ENCODE measurements at regions not wholly inside any gene's neighbourhood (a gene's known extent, or its start where the extent isn't known, plus 50 kb on each side); places are given as distances from the start of the nearest gene placed in this dataset.
"Not testable (repeated sequence)": the region's sequence is repeated elsewhere in the genome, so short reads cannot be mapped to it uniquely, and the experiment has no call there.

DNA sequence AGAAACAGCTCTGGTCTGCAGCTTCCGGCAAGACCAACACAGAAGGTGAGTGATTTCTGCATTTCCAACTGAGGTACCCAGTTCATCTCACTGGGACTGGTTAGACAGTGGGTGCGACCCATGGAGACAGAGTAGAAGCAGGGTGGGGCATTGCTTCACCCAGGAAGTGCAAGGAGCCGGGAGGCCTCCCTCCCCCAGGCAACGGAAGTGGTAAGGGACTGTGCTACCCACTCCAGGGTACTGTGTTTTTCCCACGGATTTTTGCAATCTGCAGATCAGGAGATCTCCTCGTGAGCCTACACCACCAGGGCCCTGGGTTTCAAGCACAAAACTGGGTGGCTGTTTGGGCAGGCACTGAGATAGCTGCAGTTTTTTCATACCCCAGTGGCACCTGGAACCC, 929.9 kb downstream of the SLITRK1 start:
- intact Hi-C loops (cut with DNase I); ATAC-seq; DNase-seq: not testable (repeated sequence)

DNA sequence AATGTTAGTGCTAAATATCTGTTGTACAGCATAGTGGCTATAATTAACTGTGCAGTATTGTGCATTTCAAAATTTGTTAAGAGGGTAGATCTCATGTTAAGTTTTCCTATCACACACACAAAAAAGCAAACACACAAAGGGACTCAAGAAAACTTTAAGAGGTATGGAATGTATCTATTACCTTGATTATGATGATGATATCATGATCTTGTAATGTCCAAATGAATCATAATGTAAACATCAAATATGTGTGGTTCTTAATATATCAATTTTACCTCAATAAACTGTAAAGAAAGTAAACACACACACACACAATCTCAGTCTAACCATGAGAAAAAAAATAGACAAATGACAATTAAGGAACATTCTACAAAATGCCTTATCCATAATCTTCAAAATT, 934.6 kb downstream of the SLITRK1 start:
- intact Hi-C loops (cut with DNase I) = no loop called here
- no peak for DNase-seq
- ATAC-seq = no peak

- no peak for DNase-seq
- no peak for ATAC-seq
- intact Hi-C loops (cut with DNase I) = no loop called here
Measured at GRCh38 chr13:82947191-82947621, 935.1 kb downstream of the SLITRK1 start.

GRCh38 chr13:82938644-82939043, 943.6 kb downstream of the SLITRK1 start:
- DNase-seq (no peak), ATAC-seq (no peak)
- intact Hi-C loops (cut with DNase I) = no loop called here

DNA sequence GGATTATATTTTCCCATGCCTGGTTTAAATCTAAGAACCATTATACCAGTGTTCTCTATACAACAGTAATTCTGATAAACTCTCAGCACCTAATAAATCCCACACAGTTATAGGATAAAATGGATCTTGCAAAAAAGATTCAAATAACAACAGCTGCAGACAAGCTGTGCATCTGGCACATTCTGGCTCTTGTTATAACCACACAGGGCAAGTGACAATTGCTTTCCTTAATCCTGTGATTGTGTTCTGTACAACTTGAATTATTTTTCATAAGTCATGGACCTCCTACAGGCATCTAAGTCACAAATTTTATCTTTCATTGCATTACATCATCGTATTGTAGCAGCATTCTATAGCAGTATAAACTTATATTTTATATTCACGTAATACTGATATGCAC, 948.3 kb downstream of the SLITRK1 start:
- intact Hi-C loops (cut with DNase I) = no loop called here
- DNase-seq (no peak), ATAC-seq (no peak)

DNA sequence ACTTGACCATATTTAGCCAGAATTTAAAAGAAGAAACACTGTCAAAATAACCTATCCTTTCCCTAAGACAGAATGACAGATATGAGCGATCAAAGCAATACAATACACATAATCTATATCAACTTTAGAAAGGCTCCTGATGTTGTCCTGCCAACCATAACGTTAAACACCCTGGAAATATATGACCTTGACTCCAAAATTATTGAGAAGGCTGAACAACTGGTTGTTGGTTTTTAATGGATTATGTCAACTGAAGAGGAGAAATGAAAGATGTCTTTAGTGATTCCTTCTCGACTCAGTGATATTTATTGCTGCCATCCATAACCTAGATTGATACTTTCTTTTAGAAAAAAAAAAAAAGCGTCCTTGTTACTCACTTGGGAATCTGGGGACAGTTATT, 957.2 kb downstream of the SLITRK1 start:
- DNase-seq (no peak), ATAC-seq (no peak)
- intact Hi-C loops (cut with DNase I) = no loop called here

- ATAC-seq (no peak), DNase-seq (no peak)
- intact Hi-C loops (cut with DNase I) = no loop called here
Measured at GRCh38 chr13:82917984-82918383, 964.3 kb downstream of the SLITRK1 start.

DNA sequence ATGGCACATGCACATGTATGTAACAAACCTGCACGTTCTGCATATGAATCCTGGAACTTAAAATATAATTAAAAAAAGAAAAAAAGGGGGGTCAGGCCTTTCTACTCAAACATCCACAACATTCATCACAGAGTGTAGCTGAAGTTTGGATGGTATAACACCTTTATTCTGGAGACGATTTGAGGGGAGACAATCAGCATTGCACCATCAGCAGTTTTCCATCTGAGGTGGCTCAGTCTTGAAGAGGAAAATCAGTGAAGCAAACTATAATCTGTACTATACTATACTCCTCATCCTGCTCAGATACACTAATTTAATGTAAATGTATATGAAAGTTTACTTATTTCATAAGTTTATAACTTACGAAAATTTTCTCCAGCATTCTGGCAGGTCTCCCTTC, 969.7 kb downstream of the SLITRK1 start:
- ATAC-seq (no peak), DNase-seq (no peak)
- intact Hi-C loops (cut with DNase I) = no loop called here

- no peak for DNase-seq
- no peak for ATAC-seq
- intact Hi-C loops (cut with DNase I) = no loop called here
Measured at GRCh38 chr13:82905071-82905470, 977.2 kb downstream of the SLITRK1 start.

DNA sequence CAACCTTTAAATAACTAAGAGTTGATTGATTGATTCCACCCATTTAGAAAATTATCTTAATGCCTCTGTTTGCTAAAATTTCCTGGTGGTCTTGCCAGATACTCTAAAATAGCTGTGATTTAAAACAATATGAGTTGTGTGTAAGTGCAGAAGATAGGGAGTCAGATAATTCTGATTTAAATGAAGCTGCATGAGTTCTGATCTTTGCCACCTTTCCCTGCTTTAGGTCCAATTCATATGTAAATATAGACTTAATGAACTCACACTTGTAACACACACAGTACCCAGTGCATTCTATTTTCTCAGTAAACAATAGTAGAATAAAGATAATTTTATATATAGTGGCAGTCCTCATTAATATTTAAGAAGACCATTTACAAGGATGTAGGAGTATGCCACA, 981.8 kb downstream of the SLITRK1 start:
- DNase-seq (no peak), ATAC-seq (no peak)
- intact Hi-C loops (cut with DNase I) = no loop called here

DNA sequence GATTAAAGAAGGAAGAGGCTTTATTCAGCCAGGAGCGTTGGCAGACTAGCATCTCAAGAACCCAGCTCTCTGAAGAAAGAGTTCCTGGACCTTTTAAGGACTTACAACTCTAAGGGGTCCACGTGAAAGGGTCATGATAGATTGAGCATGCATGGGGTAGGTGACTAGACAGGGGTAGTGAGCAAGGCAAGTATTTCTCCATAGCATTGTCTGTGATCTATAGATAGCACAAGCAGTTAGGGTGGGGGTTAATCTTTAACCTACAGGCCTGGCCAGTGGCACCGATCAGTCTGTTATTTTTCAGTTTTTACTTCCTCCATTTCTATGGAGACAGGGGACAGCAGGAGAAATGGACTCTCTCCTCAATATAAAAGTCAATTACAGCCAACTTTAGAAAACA, 983.7 kb downstream of the SLITRK1 start:
- no peak for DNase-seq
- intact Hi-C loops (cut with DNase I) = no loop called here
- ATAC-seq = no peak

DNA sequence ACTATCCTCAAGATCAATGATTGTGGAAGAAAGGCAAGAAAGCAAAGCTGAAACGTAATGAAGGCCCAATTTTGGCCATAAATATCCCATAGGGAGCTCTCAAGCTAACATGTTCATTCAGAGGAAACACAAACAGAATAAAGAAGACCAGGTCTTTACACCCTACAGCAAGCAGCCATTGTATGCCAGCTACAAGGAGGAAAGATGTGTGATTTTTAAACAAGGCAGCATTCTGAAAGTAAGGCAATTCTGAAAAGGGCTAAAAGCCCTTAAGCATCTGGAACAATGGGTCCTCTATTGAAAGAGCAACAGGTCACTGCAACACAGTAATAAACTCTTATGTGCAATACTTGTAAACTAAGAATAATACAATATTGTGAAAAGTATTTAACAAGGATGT, 1002.4 kb downstream of the SLITRK1 start:
- intact Hi-C loops (cut with DNase I) = no loop called here
- ATAC-seq (no peak), DNase-seq (no peak)

DNA sequence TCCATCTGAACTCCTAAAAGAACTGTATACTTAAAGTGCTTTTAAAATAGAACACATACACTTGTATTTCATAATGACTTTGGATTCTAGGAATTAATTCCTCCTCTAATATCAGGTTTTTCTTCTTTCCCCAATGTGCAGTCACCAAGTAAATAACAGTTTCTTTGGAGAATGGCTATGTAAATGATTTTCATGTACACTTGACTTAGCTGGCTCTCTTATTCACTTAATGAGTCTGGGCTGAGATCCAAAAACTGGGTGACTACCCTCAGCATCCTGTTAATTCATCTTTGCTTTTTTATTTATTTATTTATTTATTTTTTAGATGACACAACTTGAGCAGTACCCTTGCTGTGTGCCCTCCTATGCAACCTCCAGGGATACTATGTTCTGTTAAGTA, 1003.7 kb downstream of the SLITRK1 start:
- intact Hi-C loops (cut with DNase I) = no loop called here
- DNase-seq = no peak
- ATAC-seq = no peak

DNA sequence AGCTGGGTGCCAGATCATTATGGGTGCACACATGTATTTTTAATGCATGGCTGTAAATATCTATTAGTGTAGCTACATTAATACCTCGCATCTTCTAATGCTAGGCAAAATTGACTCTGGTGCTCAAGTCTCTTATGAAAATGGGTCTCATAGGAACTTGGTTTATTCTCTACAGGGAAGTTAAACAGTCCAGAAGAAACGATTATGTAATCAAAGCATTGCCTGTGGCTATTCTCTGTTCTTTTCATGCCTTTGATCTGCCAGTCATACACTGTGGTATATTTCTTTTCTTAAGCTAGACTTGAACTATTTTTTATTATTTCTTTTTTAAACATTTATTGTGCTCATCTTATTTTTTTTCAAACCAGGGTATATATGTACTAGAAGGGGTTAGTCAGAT, 1015.0 kb downstream of the SLITRK1 start:
- intact Hi-C loops (cut with DNase I) = no loop called here
- ATAC-seq (no peak), DNase-seq (no peak)

GRCh38 chr13:82850644-82851043, 1031.6 kb downstream of the SLITRK1 start:
- DNase-seq (no peak), ATAC-seq (no peak)
- intact Hi-C loops (cut with DNase I) = no loop called here

GRCh38 chr13:82848766-82849165, 1033.5 kb downstream of the SLITRK1 start:
- intact Hi-C loops (cut with DNase I) = no loop called here
- ATAC-seq = no peak
- no peak for DNase-seq

DNA sequence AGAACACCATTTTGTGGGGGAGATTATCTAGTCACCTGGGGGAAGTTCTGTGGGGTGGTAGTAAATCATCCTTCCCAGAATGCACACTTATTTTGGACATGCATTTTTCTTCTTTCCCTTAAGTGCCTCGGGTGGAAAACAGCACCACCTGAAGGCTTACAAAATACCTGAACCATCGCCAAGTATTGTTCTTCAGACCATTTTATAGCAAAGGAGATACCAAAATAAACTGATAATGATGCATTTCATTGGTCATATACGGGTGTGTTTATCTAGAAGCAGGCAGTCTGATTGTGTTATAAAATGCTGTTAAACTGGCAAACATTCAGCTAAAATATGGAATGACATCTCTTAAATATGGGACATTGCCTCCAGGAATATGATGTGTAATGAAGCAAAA, 1034.7 kb downstream of the SLITRK1 start:
- DNase-seq (no peak), ATAC-seq (no peak)
- intact Hi-C loops (cut with DNase I) = no loop called here

DNA sequence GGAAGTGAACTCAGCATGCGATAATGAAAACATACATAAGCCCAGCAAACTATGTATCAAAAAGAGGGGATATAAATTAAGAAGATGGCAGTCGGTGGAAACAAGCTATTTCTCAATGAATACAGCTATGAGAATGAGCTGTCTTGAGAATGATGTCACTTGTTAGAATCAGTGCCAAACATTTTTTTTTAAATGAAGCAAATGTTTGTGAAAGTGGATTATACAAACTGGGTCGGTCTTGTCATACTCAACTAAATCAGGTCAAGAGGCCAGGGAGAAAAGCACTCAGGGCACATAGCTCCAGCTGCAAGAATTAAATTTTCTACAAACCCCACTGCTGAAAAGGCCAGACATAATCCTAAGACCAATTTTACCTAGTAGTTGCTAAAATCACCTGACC, 1048.4 kb downstream of the SLITRK1 start:
- DNase-seq (no peak), ATAC-seq (no peak)
- intact Hi-C loops (cut with DNase I) = no loop called here

DNA sequence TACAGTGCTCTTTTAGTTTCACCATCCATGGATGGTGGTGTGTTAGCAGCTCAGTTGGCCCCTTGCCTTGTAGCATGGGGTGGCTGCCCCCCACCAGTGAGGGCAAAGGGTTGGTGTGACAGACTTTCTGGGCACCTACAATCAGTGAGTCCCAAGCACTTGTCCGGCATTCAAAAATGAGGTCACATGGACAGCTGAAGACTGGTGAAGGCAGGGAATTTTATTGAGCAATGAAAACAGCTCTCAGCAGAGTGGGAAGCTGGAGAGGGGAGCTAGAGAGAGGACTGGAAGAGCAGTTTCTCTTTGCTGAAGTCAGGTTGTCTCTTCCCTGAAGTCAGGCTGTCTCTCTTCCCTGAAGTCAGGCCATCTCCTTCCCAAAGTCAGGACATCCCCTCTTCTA, 1053.2 kb downstream of the SLITRK1 start:
- intact Hi-C loops (cut with DNase I) = no loop called here
- no peak for DNase-seq
- no peak for ATAC-seq

- no peak for ATAC-seq
- DNase-seq = no peak
- intact Hi-C loops (cut with DNase I) = no loop called here
Measured at GRCh38 chr13:82827724-82828123, 1054.5 kb downstream of the SLITRK1 start.

DNA sequence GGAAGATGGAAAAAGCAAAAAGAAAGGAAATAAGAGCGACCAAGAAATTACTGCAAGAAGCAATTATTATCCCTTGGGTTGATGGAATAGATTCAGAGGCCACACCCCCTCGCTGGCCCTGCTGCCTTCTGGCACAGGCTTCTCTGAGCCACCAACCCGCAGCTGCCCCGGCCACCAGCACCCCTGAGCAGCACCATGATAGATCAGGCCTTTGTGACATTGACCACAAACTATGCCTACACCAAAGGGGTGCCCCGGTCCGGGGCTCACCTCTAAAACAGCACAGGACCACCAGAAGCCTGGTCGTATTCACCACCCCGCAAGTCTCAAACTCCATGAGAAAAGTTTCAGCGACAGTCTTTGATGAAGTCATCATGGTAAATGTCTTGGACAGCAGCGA, 1059.3 kb downstream of the SLITRK1 start:
- ATAC-seq (no peak), DNase-seq (no peak)
- intact Hi-C loops (cut with DNase I) = no loop called here

- no peak for ATAC-seq
- DNase-seq = no peak
- intact Hi-C loops (cut with DNase I) = no loop called here
Measured at GRCh38 chr13:82817133-82817532, 1065.1 kb downstream of the SLITRK1 start.
